PC-3 (cell line): ENCODE measurements at regions not wholly inside any gene's neighbourhood (a gene's known extent, or its start where the extent isn't known, plus 50 kb on each side); places are given as distances from the start of the nearest gene placed in this dataset.
"Not testable (repeated sequence)": the region's sequence is repeated elsewhere in the genome, so short reads cannot be mapped to it uniquely, and the experiment has no call there.

Experiments
- ATAC-seq: fragments of 200-7000 bp; cut with Tn5 transposase; 2 replicates; pipeline ENCODE4 v1.9.1; 2020; ENCODE audit warnings: mild to moderate bottlenecking, moderate library complexity
- BruUV-seq: library from RNA; stranded (reverse); fragments of 400-500 nt; replicated peaks from 2 replicates; lab custom pipeline; 2021; lab: Mats Ljungman, UMichigan
- CTCF ChIA-PET: fragments of 300-600 bp; sonication (Branson Sonifier 250); formaldehyde crosslinking; loops from one replicate; lab custom pipeline; 2022; ENCODE audit warnings: antibody characterized with exemption; lab: Charles Lee
- POLR2A ChIA-PET: fragments of 300-600 bp; sonication (Branson Sonifier 250); formaldehyde crosslinking; loops from one replicate; lab custom pipeline; 2022; ENCODE audit warnings: antibody characterized with exemption; ENCODE audit not compliant: unreplicated experiment; lab: Charles Lee
- DNase-seq: peaks from one replicate; pipeline ENCODE4 v3.0.0-alpha.2; 2015
- H2AFZ ChIP-seq: fragments of 300-600 bp; sonication (generic); 2 replicates; pipeline ENCODE4 v1.6.0; 2016; ENCODE audit warnings: antibody characterized with exemption, low read length
- H3F3A ChIP-seq: fragments of 300-600 bp; sonication (generic); one replicate; pipeline ENCODE4 v1.6.0; 2017; ENCODE audit warnings: antibody characterized with exemption, low read length, control low read depth, mild to moderate bottlenecking; ENCODE audit not compliant: unreplicated experiment
- H3K27ac ChIP-seq: fragments of 300-600 bp; sonication (generic); 2 replicates; pipeline ENCODE4 v1.5.1; 2016; ENCODE audit warnings: mild to moderate bottlenecking, low read length
- H3K27me3 ChIP-seq: fragments of 300-600 bp; sonication (generic); 2 replicates; pipeline ENCODE4 v1.6.1; 2016; ENCODE audit warnings: low read length, mixed read lengths
- H3K36me3 ChIP-seq: fragments of 300-600 bp; sonication (generic); 2 replicates; pipeline ENCODE4 v1.6.1; 2016; ENCODE audit warnings: low read depth, mixed run types, low read length, mixed read lengths
- H3K4me1 ChIP-seq: fragments of 300-600 bp; sonication (generic); 2 replicates; pipeline ENCODE4 v1.5.1; 2016; ENCODE audit warnings: low read length; ENCODE audit not compliant: insufficient read depth
- H3K4me2 ChIP-seq: fragments of 300-600 bp; sonication (generic); 2 replicates; pipeline ENCODE4 v1.6.0; 2016; ENCODE audit warnings: low read length
- H3K4me3 ChIP-seq: fragments of 300-600 bp; sonication (generic); 2 replicates; pipeline ENCODE4 v1.5.1; 2016; ENCODE audit warnings: mild to moderate bottlenecking, low read length, mixed read lengths
- H3K79me2 ChIP-seq: fragments of 300-600 bp; sonication (generic); 2 replicates; pipeline ENCODE4 v1.6.1; 2017; ENCODE audit warnings: low read length, mixed read lengths
- H3K9ac ChIP-seq: fragments of 300-600 bp; sonication (generic); 2 replicates; pipeline ENCODE4 v1.6.0; 2016; ENCODE audit warnings: mild to moderate bottlenecking, low read length
- H3K9me2 ChIP-seq: fragments of 300-600 bp; sonication (generic); replicated peaks from 2 replicates; pipeline ENCODE4 v1.6.1; 2016; ENCODE audit warnings: mixed run types, low read length, mixed read lengths
- H3K9me3 ChIP-seq: fragments of 300-600 bp; sonication (generic); 2 replicates; pipeline ENCODE4 v1.6.1; 2016; ENCODE audit warnings: low read length, mixed read lengths
- H4K20me1 ChIP-seq: fragments of 300-600 bp; sonication (generic); 2 replicates; pipeline ENCODE4 v1.6.1; 2016; ENCODE audit warnings: low read length, mixed read lengths
- EZH2 ChIP-seq: fragments of 300-600 bp; sonication (generic); IDR thresholded peaks from one replicate; pipeline ENCODE4 v1.6.1; 2017; ENCODE audit warnings: antibody characterized with exemption, mild to moderate bottlenecking, low read length; ENCODE audit not compliant: unreplicated experiment
- EZH2phosphoT487 ChIP-seq: fragments of 300-600 bp; sonication (generic); IDR thresholded peaks from 2 replicates; pipeline ENCODE4 v1.6.1; 2018; ENCODE audit warnings: mild to moderate bottlenecking, antibody characterized with exemption, low read length, borderline replicate concordance
- intact Hi-C: fragments of 100-400 bp; cut with micrococcal nuclease; formaldehyde crosslinking; loops from 2 replicates; pipeline ENCODE4 v1.9.0; 2023
- TF ChIP-seq, protein P1 (sequence below): fragments of 300-600 bp; sonication (generic); conservative IDR thresholded peaks from 2 replicates; pipeline ENCODE4 v1.5.1; 2017; ENCODE audit warnings: antibody characterized with exemption, low read depth, mild to moderate bottlenecking, low read length

DNA sequence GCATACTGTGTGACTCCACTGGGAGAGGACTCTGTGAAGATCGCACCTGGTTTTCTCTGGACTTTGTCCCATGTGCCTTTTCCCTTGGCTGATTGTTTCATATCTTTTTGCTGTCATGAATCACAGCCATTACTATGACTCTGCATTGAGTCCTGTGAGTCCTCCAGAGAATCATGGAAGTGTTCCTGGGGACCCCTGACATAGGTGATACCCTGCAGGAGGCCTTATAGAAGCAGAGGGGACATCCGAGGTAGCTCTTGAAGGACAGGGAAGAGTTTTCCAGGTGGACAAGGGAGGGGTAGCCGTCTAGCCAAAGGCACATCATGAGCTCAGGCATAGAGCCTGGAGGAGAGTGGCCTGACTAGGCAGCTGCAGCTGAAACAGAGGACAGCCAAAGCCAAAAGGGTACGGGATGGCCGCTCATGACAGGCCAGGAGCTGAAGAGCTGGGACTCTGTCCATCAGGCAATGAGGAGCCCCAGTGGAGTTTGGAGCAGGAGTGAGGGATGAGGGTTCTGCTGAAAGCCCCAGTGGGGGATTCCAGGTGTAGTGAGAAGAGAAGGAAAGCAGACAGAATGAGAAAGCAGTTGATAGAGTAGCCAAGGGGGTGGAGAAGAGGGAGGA is 86.6 kb upstream of the TOX2 start:
- BruUV-seq, result no TSS peak
- TF ChIP-seq, protein P1, sequence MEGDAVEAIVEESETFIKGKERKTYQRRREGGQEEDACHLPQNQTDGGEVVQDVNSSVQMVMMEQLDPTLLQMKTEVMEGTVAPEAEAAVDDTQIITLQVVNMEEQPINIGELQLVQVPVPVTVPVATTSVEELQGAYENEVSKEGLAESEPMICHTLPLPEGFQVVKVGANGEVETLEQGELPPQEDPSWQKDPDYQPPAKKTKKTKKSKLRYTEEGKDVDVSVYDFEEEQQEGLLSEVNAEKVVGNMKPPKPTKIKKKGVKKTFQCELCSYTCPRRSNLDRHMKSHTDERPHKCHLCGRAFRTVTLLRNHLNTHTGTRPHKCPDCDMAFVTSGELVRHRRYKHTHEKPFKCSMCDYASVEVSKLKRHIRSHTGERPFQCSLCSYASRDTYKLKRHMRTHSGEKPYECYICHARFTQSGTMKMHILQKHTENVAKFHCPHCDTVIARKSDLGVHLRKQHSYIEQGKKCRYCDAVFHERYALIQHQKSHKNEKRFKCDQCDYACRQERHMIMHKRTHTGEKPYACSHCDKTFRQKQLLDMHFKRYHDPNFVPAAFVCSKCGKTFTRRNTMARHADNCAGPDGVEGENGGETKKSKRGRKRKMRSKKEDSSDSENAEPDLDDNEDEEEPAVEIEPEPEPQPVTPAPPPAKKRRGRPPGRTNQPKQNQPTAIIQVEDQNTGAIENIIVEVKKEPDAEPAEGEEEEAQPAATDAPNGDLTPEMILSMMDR, result no peak
- TF ChIP-seq EZH2phosphoT487, result no peak
- no peak for TF ChIP-seq EZH2
- H3K9me3 ChIP-seq, result no peaks in the 10 kb centered on the region
- no peaks in the 10 kb centered on the region for H3F3A ChIP-seq
- H3K79me2 ChIP-seq, result no peaks in the 10 kb centered on the region
- CTCF ChIA-PET, result no interaction called here
- no peak for ATAC-seq
- H3K27ac ChIP-seq, result no peak overlapping the region
- no peaks in the 10 kb centered on the region for H4K20me1 ChIP-seq
- no peaks in the 10 kb centered on the region for H3K4me1 ChIP-seq
- no peak overlapping the region for H3K9ac ChIP-seq
- DNase-seq, result no peak
- H3K27me3 ChIP-seq, result no peaks in the 10 kb centered on the region
- no peak overlapping the region for H3K4me2 ChIP-seq
- H2AFZ ChIP-seq, result no peak overlapping the region
- POLR2A ChIA-PET, result no interaction called here
- H3K4me3 ChIP-seq, result no peak overlapping the region
- intact Hi-C loops, result no loop called here
- no peaks in the 10 kb centered on the region for H3K9me2 ChIP-seq
- no peaks in the 10 kb centered on the region for H3K36me3 ChIP-seq

DNA sequence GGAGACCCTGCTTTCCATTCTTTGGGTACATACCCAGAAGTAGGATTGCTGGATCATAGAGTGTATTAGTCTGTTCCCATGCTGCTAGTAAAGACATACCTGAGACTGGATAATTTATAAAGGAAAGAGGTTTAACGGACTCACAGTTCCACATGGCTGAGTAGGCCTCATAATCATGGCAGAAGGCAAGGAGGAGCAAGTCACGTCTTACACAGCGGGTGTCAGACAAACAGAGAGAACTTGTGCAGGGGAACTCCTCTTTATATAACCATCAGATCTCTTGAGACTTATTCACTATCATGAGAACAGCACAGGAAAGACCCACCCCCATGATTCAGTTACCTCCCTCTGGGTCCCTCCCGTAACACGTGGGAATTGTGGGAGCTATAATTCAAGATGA is 87.7 kb upstream of the TOX2 start:
- BruUV-seq, H4K20me1 ChIP-seq, H3F3A ChIP-seq, DNase-seq, H3K36me3 ChIP-seq, H3K9me3 ChIP-seq, H3K27ac ChIP-seq, POLR2A ChIA-PET, CTCF ChIA-PET, intact Hi-C loops, H3K4me3 ChIP-seq, H3K9ac ChIP-seq, H3K4me1 ChIP-seq, H3K4me2 ChIP-seq, H2AFZ ChIP-seq, H3K27me3 ChIP-seq, H3K9me2 ChIP-seq, ATAC-seq, H3K79me2 ChIP-seq: not testable (repeated sequence)

DNA sequence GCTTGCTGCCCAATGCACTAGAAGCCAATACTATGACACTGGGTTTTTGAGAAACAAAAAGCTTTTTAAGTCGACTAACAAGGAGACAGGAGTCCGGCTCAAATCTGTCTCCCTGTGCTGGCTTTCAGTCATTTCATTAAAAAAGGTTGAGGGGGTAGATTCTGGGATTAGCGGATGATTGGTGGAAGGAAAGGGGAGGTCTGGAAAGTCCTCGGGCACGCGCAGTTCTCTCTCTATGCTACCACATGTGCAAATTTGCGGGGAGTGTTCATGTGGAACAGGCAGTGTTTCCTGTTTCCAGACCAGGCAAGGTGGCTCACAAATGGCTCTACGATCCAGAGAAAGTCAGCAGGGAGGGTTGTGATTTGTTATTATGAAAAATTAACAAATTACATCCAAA is 89.1 kb upstream of the TOX2 start:
- Histone ChIP-seq H3F3A (no peaks in the 10 kb centered on the region), H3K9me3 (no peaks in the 10 kb centered on the region), H3K9ac (no peak overlapping the region), H3K4me2 (no peak overlapping the region), H3K79me2 (no peaks in the 10 kb centered on the region), H3K27ac (no peak overlapping the region), H2AFZ (no peak overlapping the region), H3K36me3 (no peaks in the 10 kb centered on the region), H3K4me1 (peaks cover 5% of the 10 kb centered on the region; the same call in 1 of the 2 replicates), H3K9me2 (no peaks in the 10 kb centered on the region), H3K27me3 (no peaks in the 10 kb centered on the region), H3K4me3 (no peak overlapping the region), H4K20me1 (no peaks in the 10 kb centered on the region)
- no peak for ATAC-seq
- ChIA-PET POLR2A (no interaction called here), CTCF (no interaction called here)
- no peak for DNase-seq
- TF ChIP-seq EZH2phosphoT487 (no peak), EZH2 (no peak)
- TF ChIP-seq, protein P1, result no peak
- intact Hi-C loops, result no loop called here
- BruUV-seq, result no TSS peak
